H9 (cell line): ENCODE measurements at regions not wholly inside any gene's neighbourhood (a gene's known extent, or its start where the extent isn't known, plus 50 kb on each side); places are given as distances from the start of the nearest gene placed in this dataset.
A peak's percentile ranks its signal among the peaks of the same experiment; 100 is the strongest.

ENCODE experiments used
- DNase-seq: peaks from one replicate; pipeline ENCODE4 v3.0.0-alpha.2; 2017
- H2AFZ ChIP-seq: one replicate; pipeline ENCODE4 v1.6.1; 2013; ENCODE audit warnings: mild to moderate bottlenecking, low read length, control low read depth, moderate library complexity
- H2AK5ac ChIP-seq: 2 replicates; pipeline ENCODE4 v1.6.1; 2013; ENCODE audit warnings: low read length, control low read depth, mixed read lengths; ENCODE audit not compliant: insufficient read length
- H2BK120ac ChIP-seq: one replicate; pipeline ENCODE4 v1.6.1; 2013; ENCODE audit warnings: low read depth, mild to moderate bottlenecking, low read length, control low read depth, inconsistent platforms; ENCODE audit not compliant: poor library complexity, severe bottlenecking
- H2BK12ac ChIP-seq: 2 replicates; pipeline ENCODE4 v1.6.1; 2013; ENCODE audit warnings: low read length, control low read depth, mixed read lengths, low read depth; ENCODE audit not compliant: insufficient read length
- H2BK15ac ChIP-seq: 2 replicates; pipeline ENCODE4 v1.6.1; 2013; ENCODE audit warnings: low read depth, low read length, control low read depth
- H2BK20ac ChIP-seq: one replicate; pipeline ENCODE4 v1.6.1; 2013; ENCODE audit warnings: low read depth, mild to moderate bottlenecking, low read length, control low read depth, inconsistent platforms; ENCODE audit not compliant: poor library complexity, severe bottlenecking
- H2BK5ac ChIP-seq: 2 replicates; pipeline ENCODE4 v1.6.1; 2013; ENCODE audit warnings: low read length, control low read depth, mixed read lengths; ENCODE audit not compliant: insufficient read length
- H3K14ac ChIP-seq: 2 replicates; pipeline ENCODE4 v1.6.1; 2013; ENCODE audit warnings: low read length, control low read depth; ENCODE audit not compliant: insufficient read depth
- H3K18ac ChIP-seq: 2 replicates; pipeline ENCODE4 v1.6.1; 2013; ENCODE audit warnings: low read depth, mild to moderate bottlenecking, mixed read lengths, low read length, control low read depth; ENCODE audit not compliant: insufficient read length
- H3K23ac ChIP-seq: 2 replicates; pipeline ENCODE4 v1.6.1; 2013; ENCODE audit warnings: low read length, control low read depth, mixed read lengths, low read depth; ENCODE audit not compliant: insufficient read length
- H3K23me2 ChIP-seq: 2 replicates; pipeline ENCODE4 v1.6.1; 2013; ENCODE audit warnings: low read depth, mild to moderate bottlenecking, mixed read lengths, low read length, control low read depth; ENCODE audit not compliant: insufficient read length, poor library complexity, severe bottlenecking
- H3K27ac ChIP-seq: 2 replicates; pipeline ENCODE4 v1.5.1; 2013; ENCODE audit warnings: low read length, control low read depth, mixed read lengths, low read depth; ENCODE audit not compliant: insufficient read length
- H3K27me3 ChIP-seq: 2 replicates; pipeline ENCODE4 v1.6.1; 2013; ENCODE audit warnings: low read length, control low read depth, inconsistent platforms; ENCODE audit not compliant: insufficient read depth
- H3K4ac ChIP-seq: 2 replicates; pipeline ENCODE4 v1.6.1; 2013; ENCODE audit warnings: low read depth, mild to moderate bottlenecking, control low read depth, inconsistent platforms, low read length, moderate library complexity
- H3K4me1 ChIP-seq: 2 replicates; pipeline ENCODE4 v1.6.1; 2013; ENCODE audit warnings: low read length, control low read depth, inconsistent platforms; ENCODE audit not compliant: insufficient read depth
- H3K4me2 ChIP-seq: 2 replicates; pipeline ENCODE4 v1.6.1; 2013; ENCODE audit warnings: low read length, control low read depth, mixed read lengths; ENCODE audit not compliant: insufficient read length, insufficient read depth
- H3K56ac ChIP-seq: 2 replicates; pipeline ENCODE4 v1.6.1; 2013; ENCODE audit warnings: low read depth, mild to moderate bottlenecking, mixed read lengths, low read length, control low read depth; ENCODE audit not compliant: insufficient read length
- H3K79me1 ChIP-seq: 2 replicates; pipeline ENCODE4 v1.6.1; 2013; ENCODE audit warnings: low read depth, mild to moderate bottlenecking, moderate library complexity, low read length, control low read depth, inconsistent platforms; ENCODE audit not compliant: insufficient read depth, poor library complexity, severe bottlenecking
- H3K79me2 ChIP-seq: 2 replicates; pipeline ENCODE4 v1.6.1; 2013; ENCODE audit warnings: low read length, control low read depth, inconsistent platforms; ENCODE audit not compliant: insufficient read depth
- H3K9ac ChIP-seq: 2 replicates; pipeline ENCODE4 v1.6.1; 2013; ENCODE audit warnings: low read length, control low read depth, mixed read lengths; ENCODE audit not compliant: insufficient read length; ENCODE audit errors: extremely low read depth
- H3K9me3 ChIP-seq: one replicate; pipeline ENCODE4 v1.6.1; 2013; ENCODE audit warnings: low read depth, low read length, inconsistent platforms; ENCODE audit not compliant: control insufficient read depth
- H3T11ph ChIP-seq: one replicate; pipeline ENCODE4 v1.6.1; 2013; ENCODE audit warnings: mild to moderate bottlenecking, low read length, control low read depth, inconsistent platforms
- H4K20me1 ChIP-seq: one replicate; pipeline ENCODE4 v1.6.1; 2013; ENCODE audit not compliant: control insufficient read depth, insufficient read length, insufficient read depth
- H4K5ac ChIP-seq: 2 replicates; pipeline ENCODE4 v1.6.1; 2013; ENCODE audit warnings: low read depth, mild to moderate bottlenecking, mixed read lengths, low read length, control low read depth; ENCODE audit not compliant: insufficient read length
- H4K8ac ChIP-seq: replicated peaks from 2 replicates; pipeline ENCODE4 v1.6.1; 2013; ENCODE audit warnings: low read length, control low read depth, mixed read lengths, low read depth; ENCODE audit not compliant: insufficient read length
- H4K91ac ChIP-seq: 2 replicates; pipeline ENCODE4 v1.6.1; 2013; ENCODE audit warnings: low read depth, mild to moderate bottlenecking, moderate library complexity, mixed read lengths, low read length, control low read depth; ENCODE audit not compliant: insufficient read length
- H3K27ac Mint-ChIP-seq, 3 experiments: 2 replicates in 2 of 3; 3 replicates in 1 of 3; pipeline ENCODE4 v1.8.0; 2020 to 2021; ENCODE audit warnings: mixed read lengths in 3 of 3, mild to moderate bottlenecking in 1 of 3, moderate library complexity in 1 of 3
- H3K27me3 Mint-ChIP-seq: 2 replicates; pipeline ENCODE4 v1.8.0; 2021; ENCODE audit warnings: low read depth, mild to moderate bottlenecking, moderate library complexity, mixed read lengths
- H3K36me3 Mint-ChIP-seq, 3 experiments: 2 replicates in 2 of 3; 3 replicates in 1 of 3; pipeline ENCODE4 v1.8.0; 2020 to 2021; ENCODE audit warnings: low read depth in 3 of 3, mixed read lengths in 3 of 3; ENCODE audit not compliant: insufficient read depth in 1 of 3
- H3K4me1 Mint-ChIP-seq, 2 experiments: 2 replicates each; pipeline ENCODE4 v1.8.0; 2020; ENCODE audit warnings: mixed read lengths in 2 of 2
- H3K4me3 Mint-ChIP-seq, 2 experiments: 2 replicates in 1 of 2; 3 replicates in 1 of 2; pipeline ENCODE4 v1.8.0; 2020 to 2021; ENCODE audit warnings: mild to moderate bottlenecking in 2 of 2, mixed read lengths in 2 of 2, moderate library complexity in 1 of 2
- H3K9me3 Mint-ChIP-seq, 2 experiments: 2 replicates in 1 of 2; 3 replicates in 1 of 2; pipeline ENCODE4 v1.8.0; 2020; ENCODE audit warnings: mild to moderate bottlenecking in 2 of 2, mixed read lengths in 2 of 2, moderate library complexity in 1 of 2
- CTCF ChIP-seq: fragments of 200-600 bp; sonication (generic); conservative IDR thresholded peaks from 3 replicates; pipeline ENCODE4 v1.8.0; 2021; ENCODE audit warnings: antibody characterized with exemption, mild to moderate bottlenecking
- WGBS: extraction: QIAGEN DNeasy Blood & Tissue Kit; methylation state at CpG from one replicate; pipeline ENCODE4 v1.1.7; 2013; ENCODE audit warnings: missing lambda C conversion rate, low lambda C conversion rate, mixed read lengths; ENCODE audit not compliant: insufficient read length; ENCODE audit errors: extremely low coverage; 5-methylcytosine and 5-hydroxymethylcytosine counted together

GRCh38 chr18:48468151-48468550 lies 59.0 kb upstream of the ZBTB7C start:
- no CpG with 5 or more reads among the region's 2 CpGs for WGBS
- H3K27ac ChIP-seq = no peak overlapping the region
- TF ChIP-seq CTCF = no peak
- Mint-ChIP-seq H3K36me3 (no peaks in the 10 kb centered on the region), H3K4me3 (no peak overlapping the region), H3K4me1 (peaks cover 0 to 2% of the 10 kb centered on the region in 2 experiments; a peak in 1 of 4 replicates), H3K27me3 (peaks cover 11% of the 10 kb centered on the region), H3K27ac (0 out of 7 replicates have a peak overlapping the region, but pooled peaks of 1 of the 3 experiments have one; percentile 7), H3K9me3 (no peaks in the 10 kb centered on the region)
- no peak overlapping the region for H4K91ac ChIP-seq
- no peak overlapping the region for H2BK12ac ChIP-seq
- no peak overlapping the region for H3K4ac ChIP-seq
- no peaks in the 10 kb centered on the region for H3K27me3 ChIP-seq
- no peaks in the 10 kb centered on the region for H3K79me1 ChIP-seq
- H3K9me3 ChIP-seq = no peaks in the 10 kb centered on the region
- H2BK15ac ChIP-seq = no peak overlapping the region
- H4K20me1 ChIP-seq = no peaks in the 10 kb centered on the region
- no peak overlapping the region for H4K5ac ChIP-seq
- no peak overlapping the region for H2BK5ac ChIP-seq
- no peak overlapping the region for H2AFZ ChIP-seq
- no peak overlapping the region for H3K56ac ChIP-seq
- H3K18ac ChIP-seq = no peak overlapping the region
- H3K14ac ChIP-seq = no peak overlapping the region
- no peak overlapping the region for H2BK20ac ChIP-seq
- H3K9ac ChIP-seq = no peak overlapping the region
- H3K4me1 ChIP-seq = no peaks in the 10 kb centered on the region
- no peak overlapping the region for H3K23ac ChIP-seq
- H2BK120ac ChIP-seq = no peak overlapping the region
- no peak overlapping the region for H4K8ac ChIP-seq
- no peak overlapping the region for H3K4me2 ChIP-seq
- no peaks in the 10 kb centered on the region for H3K79me2 ChIP-seq
- H2AK5ac ChIP-seq = no peak overlapping the region
- H3K23me2 ChIP-seq = no peaks in the 10 kb centered on the region
- H3T11ph ChIP-seq = no peak overlapping the region
- DNase-seq = no peak
